Medulla oblongata (tissue), 1 donor: ENCODE measurements at regions not wholly inside any gene's neighbourhood (a gene's known extent, or its start where the extent isn't known, plus 50 kb on each side); places are given as distances from the start of the nearest gene placed in this dataset.
"Not testable (repeated sequence)": the region's sequence is repeated elsewhere in the genome, so short reads cannot be mapped to it uniquely, and the experiment has no call there.

Source experiments
- DNase-seq: peaks from one replicate; pipeline ENCODE4 v3.0.0-alpha.2; 2015; ENCODE audit errors: extremely low spot score

DNA sequence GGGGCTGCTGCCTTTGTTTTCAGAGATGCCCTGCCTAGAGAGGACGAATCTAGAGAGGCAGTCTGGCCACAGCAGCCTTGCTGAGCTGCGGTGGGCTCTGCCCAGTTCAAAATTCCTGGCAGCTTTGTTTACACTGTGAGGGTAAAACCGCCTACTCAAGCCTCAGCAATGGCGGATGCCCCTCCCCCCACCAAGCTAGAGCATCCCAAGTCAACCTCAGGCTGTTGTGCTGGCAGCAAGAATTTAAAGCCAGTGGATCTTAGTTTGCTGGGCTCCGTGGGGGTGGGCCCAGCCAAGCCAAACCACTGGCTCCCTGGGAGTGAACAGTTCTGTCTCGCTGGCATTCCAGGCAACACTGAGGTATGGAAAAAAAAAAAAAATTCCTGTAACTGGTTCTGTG, 970.9 kb downstream of the TBC1D32 start:
- no peak for DNase-seq

DNA sequence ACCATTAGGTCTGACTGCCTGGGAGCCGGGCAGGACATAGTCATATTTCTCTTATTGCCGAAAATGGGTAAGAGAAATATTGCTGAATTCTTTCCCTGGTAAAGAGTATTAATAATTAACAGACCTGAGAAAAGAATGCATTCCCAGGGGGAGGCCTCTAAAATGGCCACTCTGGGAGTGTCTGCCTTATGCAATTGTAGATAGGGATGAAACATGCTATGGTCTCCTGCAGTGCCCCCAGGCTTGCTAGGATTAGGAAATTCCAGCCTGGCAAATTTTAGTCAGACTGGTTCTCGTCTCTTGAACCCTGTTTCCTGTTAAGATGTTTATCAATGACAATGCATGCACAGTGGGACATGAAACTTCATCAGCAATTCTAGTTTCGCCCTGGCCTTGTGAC, 975.7 kb downstream of the TBC1D32 start:
- DNase-seq, result not testable (repeated sequence)

DNA sequence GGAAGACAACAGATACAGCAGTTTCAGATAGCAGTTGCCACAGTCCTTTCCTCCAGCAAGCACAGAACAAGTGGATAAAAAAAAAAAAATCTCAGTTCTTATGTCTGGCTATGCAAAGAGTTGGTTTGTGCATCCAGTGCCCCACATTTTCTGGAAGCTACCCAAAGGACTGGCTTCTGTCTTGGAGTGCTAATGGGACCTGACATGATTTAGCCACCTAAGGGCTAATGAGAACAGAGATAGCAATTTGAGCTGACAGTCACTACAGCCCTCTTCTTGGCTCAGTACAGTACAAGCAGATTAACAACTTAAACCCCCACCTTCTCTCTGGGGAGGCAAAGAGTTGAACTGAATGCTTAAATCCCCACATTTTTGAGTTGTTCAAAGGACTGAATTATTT, 976.8 kb downstream of the TBC1D32 start:
- no peak for DNase-seq

DNA sequence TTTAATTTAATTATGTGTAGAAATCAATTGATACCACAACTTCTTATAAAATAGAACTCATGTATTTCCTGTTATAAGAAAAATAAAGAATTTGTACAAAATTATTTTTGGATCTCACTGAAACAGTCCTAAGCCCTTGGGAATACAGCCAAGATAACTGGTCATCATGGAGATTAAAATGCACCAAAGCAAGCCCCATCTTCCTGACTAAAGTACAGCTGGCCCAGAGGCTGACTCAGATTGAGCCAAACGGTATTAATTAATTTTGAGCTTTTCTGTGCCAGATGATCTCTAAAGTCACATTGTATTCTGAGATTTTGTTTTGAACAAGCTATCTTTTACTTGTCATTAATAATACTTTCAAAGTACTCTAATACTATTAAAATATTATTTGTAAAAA, 978.5 kb downstream of the TBC1D32 start:
- no peak for DNase-seq

DNA sequence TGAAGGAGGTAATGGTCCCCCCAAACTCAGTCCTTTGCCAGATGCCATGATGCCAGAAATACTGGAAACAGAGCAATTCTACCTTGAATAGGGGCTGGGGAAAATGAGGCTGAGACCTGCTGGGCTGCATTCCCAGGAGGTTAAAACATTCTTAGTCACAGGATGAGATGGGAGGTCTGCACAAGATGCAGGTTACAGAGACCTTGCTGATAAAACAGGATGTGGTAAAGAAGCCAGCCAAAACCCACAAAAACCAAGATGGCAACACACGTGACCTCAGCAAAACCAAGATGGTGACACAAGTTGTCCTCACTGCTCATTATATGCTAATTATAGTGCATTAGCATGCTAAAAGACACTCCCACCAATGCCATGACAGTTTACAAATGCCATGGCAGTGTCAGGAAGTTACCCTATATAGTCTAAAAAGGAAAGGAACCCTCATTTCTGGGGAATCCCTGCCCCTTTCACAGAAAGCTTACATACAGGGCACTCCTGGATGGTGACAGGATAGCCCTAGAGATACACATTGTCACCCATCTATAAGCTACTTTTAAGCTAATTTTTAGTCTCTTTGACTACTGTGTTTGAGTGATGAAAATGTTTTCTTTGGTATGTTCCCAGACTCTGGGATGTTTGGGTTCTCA, 979.7 kb downstream of the TBC1D32 start:
- DNase-seq, result no peak

DNA sequence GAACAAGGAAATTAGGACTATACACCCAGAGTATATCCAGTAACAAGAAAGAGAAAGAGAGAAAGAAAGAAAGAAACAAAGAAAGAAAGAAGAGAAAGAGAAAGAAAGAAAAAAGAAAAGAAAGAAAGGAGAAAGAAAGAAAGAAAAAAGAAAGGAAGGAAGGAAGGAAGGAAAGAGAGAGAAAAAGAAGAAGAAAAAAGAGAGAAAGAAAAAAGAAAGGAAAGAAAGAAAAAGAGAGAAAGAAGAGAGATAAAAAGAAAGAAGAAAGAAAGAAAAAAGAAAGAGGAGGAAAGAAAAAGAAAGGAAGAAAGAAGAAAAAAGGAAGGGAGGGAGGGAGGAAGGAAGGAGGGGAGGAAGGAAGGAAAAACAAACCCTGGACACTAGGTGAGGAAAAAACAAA, 981.8 kb downstream of the TBC1D32 start:
- DNase-seq, result no peak

DNA sequence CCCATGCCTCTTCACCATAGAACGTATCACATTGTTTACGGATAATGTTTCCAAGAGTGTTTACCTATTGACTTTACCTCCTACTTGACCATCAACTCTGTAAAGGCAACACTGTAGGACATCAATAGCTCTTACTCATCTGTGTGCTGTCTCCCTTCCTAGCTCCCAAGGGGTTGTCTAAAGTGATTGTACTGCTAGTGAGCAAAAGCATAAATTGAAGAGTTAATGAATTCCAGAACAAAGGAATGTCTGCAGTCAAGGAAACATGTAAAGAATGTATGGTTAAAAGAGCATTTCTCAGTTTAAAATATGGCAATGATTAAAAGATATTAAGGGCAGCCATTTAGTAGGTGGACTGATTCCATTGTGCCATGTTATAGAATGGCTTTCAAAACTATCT, 985.4 kb downstream of the TBC1D32 start:
- DNase-seq, result no peak

DNA sequence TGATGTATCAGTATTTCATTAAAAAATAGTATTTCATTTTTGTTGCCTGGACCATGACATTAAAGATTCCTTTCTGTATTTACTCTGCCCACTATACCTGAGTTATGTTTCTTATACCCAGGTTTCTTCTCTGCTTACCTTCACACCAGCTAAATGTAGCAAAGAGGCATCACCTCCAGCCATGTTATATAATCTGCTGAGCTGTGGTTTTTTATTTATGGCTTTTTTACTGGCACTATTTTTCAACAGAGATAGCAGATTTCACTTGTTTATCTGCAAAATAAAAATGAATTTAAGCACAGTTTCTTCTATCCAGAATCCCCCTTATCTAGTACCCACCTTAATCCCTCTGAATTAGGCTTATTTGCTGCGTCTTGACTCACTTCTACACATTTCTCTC, 979.0 kb upstream of the MAN1A1 start:
- no peak for DNase-seq

DNA sequence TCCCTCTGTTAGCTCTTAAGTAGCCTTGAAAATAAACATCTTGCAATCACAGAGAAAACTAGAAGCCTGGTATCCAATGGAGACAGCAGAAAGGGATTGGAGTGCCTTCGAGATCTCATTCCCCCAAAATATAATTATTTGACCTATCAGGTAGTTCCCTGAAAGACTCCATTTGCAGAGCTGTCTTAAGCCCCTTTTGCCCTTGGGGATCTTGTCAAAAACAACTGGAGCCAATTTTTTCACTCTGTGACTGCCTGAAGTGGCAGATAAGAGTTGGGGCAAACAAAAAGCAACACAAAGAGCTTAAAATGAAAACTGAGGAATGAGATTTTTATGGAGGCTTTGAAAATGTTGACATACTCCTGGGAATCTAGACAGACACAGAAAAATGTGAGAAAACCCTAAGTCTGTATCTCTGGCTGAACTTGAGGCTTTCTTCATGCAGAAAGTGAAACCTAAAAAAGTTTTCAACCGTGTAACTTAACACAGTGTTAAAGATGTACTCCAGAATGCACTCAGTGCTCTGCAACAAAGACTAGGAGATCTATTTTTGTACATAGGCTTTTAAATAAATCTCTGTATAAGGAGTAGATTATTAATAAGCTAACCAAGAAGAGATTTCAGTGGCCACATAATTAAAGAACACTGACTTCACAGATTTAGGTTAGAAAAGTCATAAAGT, 971.1 kb upstream of the MAN1A1 start:
- no peak for DNase-seq

DNA sequence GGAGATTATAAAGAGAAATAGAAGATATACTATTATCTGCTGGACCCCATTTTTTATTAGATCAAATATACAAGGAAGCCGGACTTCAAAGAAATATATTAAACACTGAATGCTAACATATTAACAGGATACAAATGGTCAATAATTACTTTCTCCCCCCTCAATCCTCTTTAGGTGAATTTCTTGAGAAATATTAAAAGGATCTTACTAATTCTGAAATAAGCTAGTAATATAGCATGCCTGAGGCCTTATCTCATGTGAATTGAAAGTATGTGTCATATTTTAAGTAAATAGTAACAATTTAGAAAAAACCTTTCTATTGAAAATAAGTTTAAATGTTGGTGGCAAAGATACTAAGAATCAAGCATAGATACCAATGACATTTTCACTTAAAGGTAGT, 954.7 kb upstream of the MAN1A1 start:
- DNase-seq, result no peak

DNA sequence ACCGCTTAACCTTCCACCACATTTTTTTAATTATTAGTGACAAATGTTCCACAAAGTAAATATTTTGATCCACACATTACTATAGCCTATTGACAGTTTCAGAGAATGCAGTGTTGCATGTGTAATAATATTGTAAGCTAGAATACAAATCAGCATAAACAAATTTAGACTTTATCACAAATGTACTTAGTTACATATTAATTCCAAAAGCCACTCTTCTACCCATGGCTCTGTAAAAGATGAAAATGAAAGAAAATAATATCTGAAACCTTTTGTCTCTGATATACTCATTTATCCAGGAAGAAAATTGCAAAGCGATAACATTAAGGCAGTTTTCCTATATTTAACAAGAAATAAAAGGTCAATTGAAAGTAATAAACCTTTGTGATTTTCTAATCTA, 954.0 kb upstream of the MAN1A1 start:
- no peak for DNase-seq

DNA sequence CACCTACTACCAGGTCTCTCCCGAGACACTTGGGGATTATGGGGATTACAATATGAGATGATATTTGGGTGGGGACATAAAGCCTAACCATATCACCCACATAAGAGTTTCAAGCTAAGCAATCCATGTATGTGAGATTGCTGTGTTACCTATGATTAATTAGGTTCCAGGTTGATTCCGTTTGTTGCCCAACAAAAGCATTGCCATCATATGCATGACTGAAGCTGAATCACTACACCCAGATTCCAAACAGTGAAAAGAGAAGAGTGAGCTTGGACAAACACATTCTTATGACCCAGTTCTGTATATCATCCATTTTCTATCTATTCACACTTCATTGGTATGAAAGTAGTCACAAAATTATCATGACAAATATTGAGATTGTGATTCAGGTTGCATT, 952.5 kb upstream of the MAN1A1 start:
- DNase-seq, result no peak

DNA sequence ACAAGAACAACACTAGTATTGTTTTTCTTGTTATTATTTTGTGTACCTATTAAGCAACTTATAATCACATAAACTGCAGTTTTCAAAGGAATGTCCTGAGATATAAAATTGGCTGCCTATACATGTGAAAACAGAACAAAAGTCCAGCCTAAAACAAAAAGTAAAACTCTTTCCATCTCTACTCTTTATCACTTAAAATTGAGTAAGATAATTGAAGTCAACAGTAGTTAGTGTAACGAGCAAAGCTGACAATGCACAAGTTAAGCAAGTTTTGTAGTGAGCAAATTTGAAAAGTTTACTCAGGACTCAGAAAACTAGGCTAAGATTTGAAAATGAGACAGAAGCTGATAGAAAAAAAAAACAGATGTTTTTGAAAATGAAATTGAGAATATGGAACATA, 941.4 kb upstream of the MAN1A1 start:
- DNase-seq, result no peak

DNA sequence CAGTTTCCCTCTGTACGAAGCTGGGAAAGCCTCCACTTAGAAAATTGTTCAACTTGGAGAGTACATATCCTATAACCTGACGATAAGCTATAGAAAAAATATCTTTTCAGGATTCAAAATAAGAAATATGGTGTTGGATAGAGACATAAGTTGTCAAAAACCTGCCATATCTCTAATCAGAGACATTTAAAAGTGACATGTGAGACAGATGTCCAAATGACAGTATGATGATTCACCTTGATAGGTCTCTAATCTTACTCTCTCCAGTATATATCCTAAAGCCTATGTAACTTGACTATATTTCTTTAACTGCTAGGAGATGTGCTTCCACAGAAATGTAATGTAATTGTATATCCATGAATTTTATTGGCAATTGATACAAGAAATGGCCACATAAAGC, 932.4 kb upstream of the MAN1A1 start:
- DNase-seq, result no peak

DNA sequence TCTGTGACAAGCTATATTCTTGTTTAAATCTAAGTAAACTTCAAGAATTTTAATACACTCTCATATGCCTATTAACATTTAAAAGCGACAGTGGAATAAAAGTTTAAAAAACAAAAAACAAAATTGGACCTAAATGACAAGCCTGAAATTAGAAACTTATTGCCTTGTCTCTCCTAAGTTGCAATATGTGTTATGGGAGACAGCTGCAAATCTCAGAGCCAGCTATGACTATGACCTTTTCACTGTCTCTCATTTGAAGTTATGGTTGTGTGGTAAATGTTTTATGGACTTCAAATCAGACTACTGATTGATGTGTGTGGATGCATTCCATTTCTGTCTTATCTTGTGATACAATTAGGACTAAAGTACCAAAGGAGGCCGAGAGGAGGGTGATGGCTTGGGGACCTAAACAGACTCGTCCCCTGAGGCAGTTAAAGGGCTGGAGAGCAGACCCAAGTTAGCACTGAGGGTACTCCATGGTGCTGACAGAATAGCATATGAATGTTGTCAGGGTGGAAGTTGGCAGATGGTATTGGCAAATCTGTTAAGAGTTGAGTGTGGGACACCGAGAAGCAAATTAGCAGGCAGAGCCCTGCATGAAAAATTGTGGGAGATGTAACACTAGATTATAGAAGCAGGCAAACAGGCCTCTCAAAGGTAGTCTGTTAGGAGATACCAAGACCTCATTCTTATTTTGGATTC, 930.1 kb upstream of the MAN1A1 start:
- DNase-seq, result no peak

DNA sequence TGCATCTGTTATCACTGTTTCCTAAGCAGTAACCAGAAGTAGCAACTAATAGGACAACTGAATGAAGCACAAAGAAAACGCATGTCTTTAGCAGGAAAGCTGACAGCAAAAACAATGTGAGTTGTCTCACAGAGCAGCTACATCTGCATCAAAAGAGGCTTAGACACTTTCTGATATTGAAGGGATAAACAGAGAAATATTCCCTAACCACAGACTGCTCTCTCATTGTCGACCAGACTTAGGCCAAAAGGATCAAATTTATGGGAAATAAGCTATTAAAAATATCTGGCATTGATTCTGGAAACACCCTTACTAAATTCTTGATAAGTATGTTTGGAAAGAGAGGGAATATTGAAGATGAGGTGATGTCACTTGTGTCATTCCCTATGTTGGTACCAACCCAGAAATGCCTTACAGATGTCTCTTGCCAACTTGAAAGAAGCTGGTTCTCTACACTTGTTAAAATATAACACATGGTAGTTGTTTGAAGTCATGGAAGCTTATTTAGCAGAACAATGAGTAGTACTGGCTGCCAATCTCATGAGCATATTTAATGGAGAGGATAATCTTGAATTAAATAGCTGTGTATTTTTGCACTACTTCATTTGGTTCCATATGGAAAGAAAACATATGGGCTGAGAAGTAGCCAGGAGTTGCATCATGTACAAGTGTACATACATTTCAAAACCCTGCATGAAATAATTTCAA, 929.3 kb upstream of the MAN1A1 start:
- DNase-seq, result no peak

DNA sequence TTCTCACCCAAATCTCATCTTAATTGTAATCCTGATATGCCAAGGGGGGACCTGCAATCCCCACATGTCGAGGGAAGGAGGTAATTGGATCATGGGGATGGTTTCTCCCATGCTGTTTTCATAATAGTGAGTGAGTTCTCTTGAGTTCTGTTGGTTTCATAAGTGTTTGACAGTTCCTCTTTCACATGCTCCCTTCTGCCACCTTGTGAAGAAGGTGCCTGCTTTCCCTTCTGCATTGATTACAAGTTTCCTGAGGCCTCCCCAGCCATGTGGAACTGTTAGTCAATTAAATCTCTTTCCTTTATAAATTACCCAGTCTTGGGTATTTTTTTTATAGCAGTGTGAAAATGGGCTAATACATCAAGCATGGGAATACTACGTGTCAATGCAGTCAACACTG, 925.0 kb upstream of the MAN1A1 start:
- no peak for DNase-seq

DNA sequence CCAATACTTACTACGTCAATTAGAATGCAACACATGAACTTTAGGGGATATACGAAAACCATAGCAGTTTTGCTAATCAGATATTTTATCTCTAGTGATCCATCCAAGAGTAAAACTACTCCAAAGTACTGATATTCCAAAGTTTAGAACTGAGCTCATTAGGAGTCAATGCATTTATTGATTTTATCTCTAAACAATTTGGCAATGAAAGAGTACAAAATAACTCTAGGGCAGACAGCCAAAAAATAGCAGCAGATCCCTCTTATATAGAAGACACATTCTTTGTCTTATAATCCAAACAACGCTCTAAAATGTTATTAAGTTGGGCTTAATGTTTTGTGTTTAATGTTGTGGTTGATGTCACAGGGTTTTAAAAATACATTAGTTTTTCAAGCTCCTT, 923.9 kb upstream of the MAN1A1 start:
- DNase-seq, result no peak

DNA sequence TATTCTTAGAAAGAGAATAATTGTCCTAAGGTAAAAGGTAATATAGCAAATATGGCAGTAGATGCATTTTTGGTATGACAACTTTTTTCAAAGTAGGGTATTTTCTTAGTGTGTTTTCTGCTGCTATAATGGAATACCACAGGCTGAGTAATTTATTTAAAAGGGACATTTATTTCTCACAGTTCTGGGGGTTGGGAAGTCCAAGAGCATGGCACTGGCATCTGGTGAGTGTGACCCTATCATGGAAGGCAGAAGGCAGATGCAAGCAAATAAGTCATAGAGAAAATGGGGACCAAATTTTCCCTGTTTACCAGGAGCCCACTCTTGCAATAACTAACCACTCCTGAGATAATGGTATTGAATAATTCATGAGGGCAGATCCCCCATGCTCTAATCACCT, 922.5 kb upstream of the MAN1A1 start:
- no peak for DNase-seq

DNA sequence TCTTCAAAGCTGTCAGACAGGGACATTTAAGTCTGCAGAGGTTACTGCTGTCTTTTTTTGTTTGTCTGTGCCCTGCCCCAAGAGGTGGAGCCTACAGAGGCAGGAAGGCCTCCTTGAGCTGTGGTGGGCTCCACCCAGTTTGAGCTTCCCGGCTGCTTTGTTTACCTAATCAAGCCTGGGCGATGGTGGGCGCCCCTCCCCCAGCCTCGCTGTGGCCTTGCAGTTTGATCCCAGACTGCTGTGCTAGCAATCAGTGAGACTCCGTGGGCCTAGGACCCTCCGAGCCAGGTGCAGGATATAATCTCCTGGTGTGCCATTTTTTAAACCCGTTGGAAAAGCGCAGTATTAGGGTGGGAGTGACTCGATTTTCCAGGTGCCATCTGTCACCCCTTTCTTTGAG, 918.7 kb upstream of the MAN1A1 start:
- not testable (repeated sequence) for DNase-seq

DNA sequence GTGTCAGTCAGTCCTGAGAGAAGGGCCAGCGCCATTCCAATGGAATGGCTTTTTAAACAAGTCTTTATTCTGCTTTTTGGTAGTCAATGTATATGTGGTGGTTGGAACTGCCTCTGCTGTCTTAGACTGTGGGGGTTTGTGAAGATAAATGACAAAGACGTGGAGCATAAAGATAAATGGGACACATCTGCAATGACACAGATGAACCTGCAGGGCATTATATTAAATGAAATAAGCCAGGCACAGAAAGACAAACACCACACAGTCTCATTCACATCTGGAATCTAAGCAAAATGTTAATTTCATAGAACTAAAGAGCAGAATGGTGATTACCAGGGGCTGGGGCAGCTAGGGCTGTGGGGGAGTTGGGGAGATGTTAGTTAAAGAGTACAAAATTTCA, 912.8 kb upstream of the MAN1A1 start:
- DNase-seq, result no peak

DNA sequence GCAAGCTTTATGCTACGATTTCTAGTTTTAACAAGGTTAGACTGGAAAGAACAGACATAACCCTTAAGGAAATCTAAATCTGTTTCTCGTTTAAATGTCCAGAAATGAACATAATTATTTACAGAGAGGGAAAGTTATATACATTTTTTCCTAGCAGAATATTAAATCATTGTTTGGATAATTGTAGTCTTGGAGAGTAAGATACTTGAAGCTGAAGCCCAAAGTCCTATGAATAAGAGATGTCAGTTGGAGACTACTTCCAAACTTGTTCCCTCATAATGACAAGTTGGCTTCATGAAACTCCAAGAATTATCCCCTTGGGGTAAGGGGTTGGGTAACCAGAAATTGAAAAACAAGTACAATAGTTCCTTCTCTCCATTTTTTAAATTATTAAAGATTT, 911.1 kb upstream of the MAN1A1 start:
- no peak for DNase-seq

DNA sequence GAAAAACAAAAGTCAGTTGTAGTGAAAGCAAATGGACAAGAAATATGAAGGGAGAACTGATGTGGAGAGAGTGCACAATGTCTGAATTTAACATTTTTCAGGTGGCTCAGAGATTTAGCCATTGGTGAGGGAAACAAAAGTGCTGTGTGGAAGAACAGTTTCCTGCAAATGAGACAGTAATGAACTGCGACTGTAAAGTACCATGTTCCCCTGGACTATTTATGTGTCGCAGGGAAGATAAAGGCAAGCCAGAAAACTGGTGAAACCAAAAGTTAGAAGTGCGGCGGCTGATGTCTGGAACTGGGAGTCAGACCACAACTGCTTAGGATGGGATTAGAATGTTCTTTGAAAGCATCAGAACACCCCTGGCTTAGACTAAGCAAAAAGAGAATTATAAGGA, 905.1 kb upstream of the MAN1A1 start:
- no peak for DNase-seq
